ENCODE measurements at regions not wholly inside any gene's neighbourhood (a gene's known extent, or its start where the extent isn't known, plus 50 kb on each side); places are given as distances from the start of the nearest gene placed in this dataset.

- Histone ChIP-seq H3K9me3 (ENCODE audit: low read length) (no peaks in the 10 kb centered on the region), H3K36me3 (ENCODE audit: insufficient read depth, low read length) (no peaks in the 10 kb centered on the region)
- no peak for TF ChIP-seq RAD21 (conservative IDR thresholded peaks at IDR 0.05)
- TF ChIP-seq, protein P1, sequence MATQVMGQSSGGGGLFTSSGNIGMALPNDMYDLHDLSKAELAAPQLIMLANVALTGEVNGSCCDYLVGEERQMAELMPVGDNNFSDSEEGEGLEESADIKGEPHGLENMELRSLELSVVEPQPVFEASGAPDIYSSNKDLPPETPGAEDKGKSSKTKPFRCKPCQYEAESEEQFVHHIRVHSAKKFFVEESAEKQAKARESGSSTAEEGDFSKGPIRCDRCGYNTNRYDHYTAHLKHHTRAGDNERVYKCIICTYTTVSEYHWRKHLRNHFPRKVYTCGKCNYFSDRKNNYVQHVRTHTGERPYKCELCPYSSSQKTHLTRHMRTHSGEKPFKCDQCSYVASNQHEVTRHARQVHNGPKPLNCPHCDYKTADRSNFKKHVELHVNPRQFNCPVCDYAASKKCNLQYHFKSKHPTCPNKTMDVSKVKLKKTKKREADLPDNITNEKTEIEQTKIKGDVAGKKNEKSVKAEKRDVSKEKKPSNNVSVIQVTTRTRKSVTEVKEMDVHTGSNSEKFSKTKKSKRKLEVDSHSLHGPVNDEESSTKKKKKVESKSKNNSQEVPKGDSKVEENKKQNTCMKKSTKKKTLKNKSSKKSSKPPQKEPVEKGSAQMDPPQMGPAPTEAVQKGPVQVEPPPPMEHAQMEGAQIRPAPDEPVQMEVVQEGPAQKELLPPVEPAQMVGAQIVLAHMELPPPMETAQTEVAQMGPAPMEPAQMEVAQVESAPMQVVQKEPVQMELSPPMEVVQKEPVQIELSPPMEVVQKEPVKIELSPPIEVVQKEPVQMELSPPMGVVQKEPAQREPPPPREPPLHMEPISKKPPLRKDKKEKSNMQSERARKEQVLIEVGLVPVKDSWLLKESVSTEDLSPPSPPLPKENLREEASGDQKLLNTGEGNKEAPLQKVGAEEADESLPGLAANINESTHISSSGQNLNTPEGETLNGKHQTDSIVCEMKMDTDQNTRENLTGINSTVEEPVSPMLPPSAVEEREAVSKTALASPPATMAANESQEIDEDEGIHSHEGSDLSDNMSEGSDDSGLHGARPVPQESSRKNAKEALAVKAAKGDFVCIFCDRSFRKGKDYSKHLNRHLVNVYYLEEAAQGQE (IDR thresholded peaks at IDR 0.05; ENCODE audit: borderline replicate concordance), result no peak
- TF ChIP-seq EZH2 (IDR thresholded peaks at IDR 0.05; ENCODE audit: borderline replicate concordance, insufficient read depth, low read length, poor library complexity, severe bottlenecking), result no peak
- TF ChIP-seq CTCF (IDR thresholded peaks at IDR 0.05; ENCODE audit: poor library complexity, severe bottlenecking), result no peak
- no peak for TF ChIP-seq EP300 (conservative IDR thresholded peaks at IDR 0.05; ENCODE audit: poor library complexity, severe bottlenecking)
- TF ChIP-seq SMC3 (conservative IDR thresholded peaks at IDR 0.05; ENCODE audit: poor library complexity), result no peak
- no peak for TF ChIP-seq POLR2AphosphoS5 (IDR thresholded peaks at IDR 0.05)
- TF ChIP-seq MXI1 (conservative IDR thresholded peaks at IDR 0.05; ENCODE audit: poor library complexity, severe bottlenecking), result no peak
- TF ChIP-seq TAF1 (IDR thresholded peaks at IDR 0.05; ENCODE audit: low read depth), result no peak
Measured at GRCh38 chr3:147471741-147472140, 62.6 kb downstream of the ZIC1 start.

DNA sequence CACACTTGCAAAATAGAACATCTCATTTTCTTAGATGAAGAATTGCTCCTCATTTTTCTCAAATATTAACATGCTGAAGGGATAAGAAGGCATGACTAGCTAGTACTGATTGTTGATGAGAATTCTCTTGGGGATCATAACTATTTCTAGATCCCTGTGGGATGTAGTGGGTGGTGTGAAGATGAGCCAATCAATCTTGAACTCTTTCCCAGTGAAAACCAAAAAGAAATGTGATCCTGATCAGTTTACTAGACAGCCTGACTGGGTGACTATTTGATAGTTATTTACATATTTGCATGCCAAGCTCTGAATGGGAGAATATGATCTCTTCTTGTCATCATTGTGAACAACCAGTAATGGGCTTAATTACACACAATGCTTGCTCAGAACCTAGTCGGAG lies 63.7 kb downstream of the ZIC1 start:
- Histone ChIP-seq H3K27ac (ENCODE audit: low read length) (no peak overlapping the region), H3K9me3 (ENCODE audit: low read length) (no peaks in the 10 kb centered on the region), H2AFZ (ENCODE audit: low read depth, low read length) (no peak overlapping the region), H3K4me2 (ENCODE audit: low read length) (no peak overlapping the region), H3K9me2 (ENCODE audit: insufficient read depth, low read length) (no peaks in the 10 kb centered on the region), H3K36me3 (ENCODE audit: insufficient read depth, low read length) (no peaks in the 10 kb centered on the region), H3K27me3 (ENCODE audit: insufficient read depth, low read depth, low read length) (no peaks in the 10 kb centered on the region), H3K4me3 (ENCODE audit: low read length) (no peak overlapping the region), H3K79me2 (replicated peaks; ENCODE audit: insufficient read depth, low read length) (no peaks in the 10 kb centered on the region), H4K20me1 (ENCODE audit: insufficient read depth) (no peaks in the 10 kb centered on the region), H3F3A (ENCODE audit: insufficient read depth, low read length, poor library complexity, severe bottlenecking) (no peaks in the 10 kb centered on the region), H3K9ac (ENCODE audit: low read length) (no peak overlapping the region)
- TF ChIP-seq SMC3 (conservative IDR thresholded peaks at IDR 0.05; ENCODE audit: poor library complexity) (no peak), POLR2AphosphoS5 (IDR thresholded peaks at IDR 0.05) (no peak)

More at GRCh38 chr3:147471741-147472140, 62.6 kb downstream of the ZIC1 start:
- H3F3A ChIP-seq (ENCODE audit: insufficient read depth, low read length, poor library complexity, severe bottlenecking), result no peaks in the 10 kb centered on the region
- no peak overlapping the region for H2AFZ ChIP-seq (ENCODE audit: low read depth, low read length)
- H3K4me3 ChIP-seq (ENCODE audit: low read length), result no peak overlapping the region
- H3K79me2 ChIP-seq (replicated peaks; ENCODE audit: insufficient read depth, low read length), result no peaks in the 10 kb centered on the region
- no peak overlapping the region for H3K27ac ChIP-seq (ENCODE audit: low read length)
- no peaks in the 10 kb centered on the region for H4K20me1 ChIP-seq (ENCODE audit: insufficient read depth)
- no peak overlapping the region for H3K9ac ChIP-seq (ENCODE audit: low read length)
- H3K4me2 ChIP-seq (ENCODE audit: low read length), result no peak overlapping the region
- H3K27me3 ChIP-seq (ENCODE audit: insufficient read depth, low read depth, low read length), result no peaks in the 10 kb centered on the region
- no peaks in the 10 kb centered on the region for H3K9me2 ChIP-seq (ENCODE audit: insufficient read depth, low read length)

- Histone ChIP-seq H3F3A (ENCODE audit: insufficient read depth, low read length, poor library complexity, severe bottlenecking) (no peaks in the 10 kb centered on the region), H3K79me2 (replicated peaks; ENCODE audit: insufficient read depth, low read length) (no peaks in the 10 kb centered on the region), H3K4me3 (ENCODE audit: low read length) (no peak overlapping the region), H4K20me1 (ENCODE audit: insufficient read depth) (no peaks in the 10 kb centered on the region), H3K4me2 (ENCODE audit: low read length) (no peak overlapping the region), H3K27me3 (ENCODE audit: insufficient read depth, low read depth, low read length) (no peaks in the 10 kb centered on the region), H2AFZ (ENCODE audit: low read depth, low read length) (no peak overlapping the region), H3K9me2 (ENCODE audit: insufficient read depth, low read length) (no peaks in the 10 kb centered on the region), H3K9ac (ENCODE audit: low read length) (no peak overlapping the region), H3K27ac (ENCODE audit: low read length) (no peak overlapping the region), H3K9me3 (ENCODE audit: low read length) (no peaks in the 10 kb centered on the region), H3K36me3 (ENCODE audit: insufficient read depth, low read length) (no peaks in the 10 kb centered on the region)
- TF ChIP-seq MXI1 (conservative IDR thresholded peaks at IDR 0.05; ENCODE audit: poor library complexity, severe bottlenecking) (no peak), SMC3 (conservative IDR thresholded peaks at IDR 0.05; ENCODE audit: poor library complexity) (no peak), RAD21 (conservative IDR thresholded peaks at IDR 0.05) (no peak), CTCF (IDR thresholded peaks at IDR 0.05; ENCODE audit: poor library complexity, severe bottlenecking) (no peak), EP300 (conservative IDR thresholded peaks at IDR 0.05; ENCODE audit: poor library complexity, severe bottlenecking) (no peak), POLR2AphosphoS5 (IDR thresholded peaks at IDR 0.05) (no peak), TAF1 (IDR thresholded peaks at IDR 0.05; ENCODE audit: low read depth) (no peak), EZH2 (IDR thresholded peaks at IDR 0.05; ENCODE audit: borderline replicate concordance, insufficient read depth, low read length, poor library complexity, severe bottlenecking) (no peak)
- TF ChIP-seq, protein P1 (IDR thresholded peaks at IDR 0.05; ENCODE audit: borderline replicate concordance), result no peak
Measured at GRCh38 chr3:147483145-147483544, 74.0 kb downstream of the ZIC1 start.
